ENCODE measurements at regions not wholly inside any gene's neighbourhood (a gene's known extent, or its start where the extent isn't known, plus 50 kb on each side); places are given as distances from the start of the nearest gene placed in this dataset.

DNA sequence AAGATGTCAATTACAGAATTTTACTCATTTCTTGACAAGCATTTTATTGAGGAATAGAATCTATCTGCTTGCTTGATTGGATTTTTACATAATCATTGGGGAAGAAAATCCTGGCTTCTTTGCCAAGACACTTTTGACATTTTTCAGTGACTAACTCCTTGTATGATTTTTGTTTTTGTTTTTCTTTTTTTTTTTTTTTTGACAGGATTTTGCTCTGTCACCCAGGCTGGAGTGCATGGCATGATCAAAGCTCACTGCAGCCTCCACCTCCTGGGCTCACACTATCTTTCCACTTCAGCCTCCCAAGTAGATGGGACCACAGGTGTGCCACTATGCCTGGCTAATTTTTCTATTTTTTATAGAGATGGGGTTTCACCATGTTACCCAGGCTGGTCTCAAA, 672.3 kb upstream of the RGMB start:
- no peak overlapping the region for H3K18ac ChIP-seq (ENCODE audit: extremely low read depth, low read length)
- no peak overlapping the region for H4K91ac ChIP-seq (replicated peaks; ENCODE audit: insufficient read length, low read length)
- no peaks in the 10 kb centered on the region for H3K23me2 ChIP-seq (ENCODE audit: low read depth, low read length)
- H2BK120ac ChIP-seq (replicated peaks; ENCODE audit: low read depth, low read length): no peak overlapping the region
- H3K9me3 ChIP-seq (ENCODE audit: insufficient read depth in 2 of 2, low read depth in 1 of 2, low read length in 1 of 2): no peaks in the 10 kb centered on the region
- no peak overlapping the region for H4K8ac ChIP-seq (ENCODE audit: extremely low read depth, insufficient read depth, low read length)
- no peak overlapping the region for H2BK15ac ChIP-seq (ENCODE audit: low read length)
- H2BK5ac ChIP-seq (ENCODE audit: low read depth, low read length): no peak overlapping the region
- no peak overlapping the region for H2AFZ ChIP-seq (ENCODE audit: low read length)
- H3K23ac ChIP-seq (ENCODE audit: insufficient read length): no peak overlapping the region
- H3K79me1 ChIP-seq (ENCODE audit: low read depth, low read length): no peaks in the 10 kb centered on the region
- no peaks in the 10 kb centered on the region for H3K79me2 ChIP-seq (ENCODE audit: control insufficient read depth in 1 of 2, insufficient read depth in 2 of 2, low read length in 2 of 2)
- H3K14ac ChIP-seq (ENCODE audit: insufficient read length): no peak overlapping the region
- H3K4ac ChIP-seq (replicated peaks; ENCODE audit: insufficient read length, low read depth, low read length): no peak overlapping the region
- H3K56ac ChIP-seq (replicated peaks; ENCODE audit: insufficient read length, low read depth, low read length): no peak overlapping the region
- ChIA-PET POLR2A (ENCODE audit: partially characterized antibody) (no interaction called here), CTCF (ENCODE audit: partially characterized antibody) (no interaction called here)
- no peaks in the 10 kb centered on the region for H3K36me3 ChIP-seq (ENCODE audit: control insufficient read depth in 2 of 4, insufficient read depth in 4 of 4, low read length in 3 of 4)
- no peak overlapping the region for H3K27ac ChIP-seq (ENCODE audit: low read depth, low read length)
- FAIRE-seq (no peak), DNase-seq (ENCODE audit: low read depth in 1 of 2, low spot score in 2 of 2) (no peak)
- H3K4me3 ChIP-seq (ENCODE audit: extremely low read depth in 1 of 4, insufficient read depth in 2 of 4, low read depth in 3 of 4, low read length in 4 of 4): no peak overlapping the region
- H3K4me1 ChIP-seq (replicated peaks in 1 of 4; ENCODE audit: control insufficient read depth in 3 of 4, insufficient read depth in 4 of 4, low read length in 3 of 4): no peaks in the 10 kb centered on the region; a peak in 1 of 7 replicates
- H4K20me1 ChIP-seq (replicated peaks in 1 of 2; ENCODE audit: control insufficient read depth in 1 of 2, insufficient read depth in 2 of 2, low read length in 2 of 2): no peaks in the 10 kb centered on the region
- H2BK12ac ChIP-seq (ENCODE audit: low read depth, low read length): no peak overlapping the region
- no peak overlapping the region for H3K4me2 ChIP-seq (ENCODE audit: insufficient read depth in 1 of 2, low read depth in 2 of 2, low read length in 2 of 2)
- no peak overlapping the region for H2AK5ac ChIP-seq (ENCODE audit: low read depth, low read length)
- no peaks in the 10 kb centered on the region for H3K27me3 ChIP-seq (replicated peaks in 1 of 4; ENCODE audit: control insufficient read depth in 3 of 4, extremely low read depth in 1 of 4, insufficient read depth in 3 of 4, low read length in 3 of 4)
- no peak overlapping the region for H2BK20ac ChIP-seq (ENCODE audit: low read length)
- H4K5ac ChIP-seq (ENCODE audit: insufficient read length, low read depth, low read length): no peak overlapping the region
- no peak overlapping the region for H3K9ac ChIP-seq (replicated peaks in 1 of 4; ENCODE audit: extremely low read depth in 1 of 4, low read depth in 3 of 4, low read length in 3 of 4)
- TF ChIP-seq SIX5 (IDR thresholded peaks at IDR 0.05; ENCODE audit: low read depth, low read length) (no peak), RBBP5 (IDR thresholded peaks at IDR 0.05; ENCODE audit: borderline replicate concordance, low read depth, low read length) (no peak), KDM1A (IDR thresholded peaks at IDR 0.05; ENCODE audit: borderline replicate concordance, low read length) (no peak), CBX8 (IDR thresholded peaks at IDR 0.05; ENCODE audit: borderline replicate concordance, low read depth, low read length) (no peak), GABPA (IDR thresholded peaks at IDR 0.05; ENCODE audit: borderline replicate concordance, insufficient read depth, low read length) (no peak), ZNF274 (IDR thresholded peaks at IDR 0.05; ENCODE audit: borderline replicate concordance, extremely low read depth, low read length) (no peak), MAFK (IDR thresholded peaks at IDR 0.05; ENCODE audit: low read depth, low read length) (no peak), CBX5 (IDR thresholded peaks at IDR 0.05; ENCODE audit: low read depth, low read length) (no peak), ASH2L (IDR thresholded peaks at IDR 0.05; ENCODE audit: low read length) (no peak), SIN3A (conservative IDR thresholded peaks at IDR 0.05 in 1 of 2, IDR thresholded peaks at IDR 0.05 in 1 of 2; ENCODE audit: low read depth in 1 of 2, low read length in 2 of 2) (no peak), CHD1 (IDR thresholded peaks at IDR 0.05; ENCODE audit: low read depth, low read length) (no peak), SAP30 (IDR thresholded peaks at IDR 0.05; ENCODE audit: insufficient read depth, insufficient replicate concordance, low read length) (no peak), SRF (IDR thresholded peaks at IDR 0.05; ENCODE audit: low read depth, low read length) (no peak), RFX5 (IDR thresholded peaks at IDR 0.05; ENCODE audit: borderline replicate concordance, low read depth, low read length) (no peak), EGR1 (IDR thresholded peaks at IDR 0.05; ENCODE audit: borderline replicate concordance, low read depth, low read length) (no peak)
- TF ChIP-seq, protein P1, sequence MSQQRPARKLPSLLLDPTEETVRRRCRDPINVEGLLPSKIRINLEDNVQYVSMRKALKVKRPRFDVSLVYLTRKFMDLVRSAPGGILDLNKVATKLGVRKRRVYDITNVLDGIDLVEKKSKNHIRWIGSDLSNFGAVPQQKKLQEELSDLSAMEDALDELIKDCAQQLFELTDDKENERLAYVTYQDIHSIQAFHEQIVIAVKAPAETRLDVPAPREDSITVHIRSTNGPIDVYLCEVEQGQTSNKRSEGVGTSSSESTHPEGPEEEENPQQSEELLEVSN (IDR thresholded peaks at IDR 0.05): no peak

Measured in H1 (cell line).